ENCODE measurements at regions not wholly inside any gene's neighbourhood (a gene's known extent, or its start where the extent isn't known, plus 50 kb on each side); places are given as distances from the start of the nearest gene placed in this dataset.

GRCh38 chr14:64639340-64639821 is 64.8 kb upstream of the PLEKHG3 start:
- no peak for TF ChIP-seq CTCF (optimal IDR thresholded peaks at IDR 0.05 in 1 of 3, IDR thresholded peaks at IDR 0.05 in 1 of 3, conservative IDR thresholded peaks at IDR 0.05 in 1 of 3; ENCODE audit: extremely low read depth in 1 of 3, insufficient read depth in 2 of 3, low read length in 3 of 3)
- no peak for TF ChIP-seq EZH2 (IDR thresholded peaks at IDR 0.05; ENCODE audit: low read length)
